ENCODE measurements at regions not wholly inside any gene's neighbourhood (a gene's known extent, or its start where the extent isn't known, plus 50 kb on each side); places are given as distances from the start of the nearest gene placed in this dataset.

DNA sequence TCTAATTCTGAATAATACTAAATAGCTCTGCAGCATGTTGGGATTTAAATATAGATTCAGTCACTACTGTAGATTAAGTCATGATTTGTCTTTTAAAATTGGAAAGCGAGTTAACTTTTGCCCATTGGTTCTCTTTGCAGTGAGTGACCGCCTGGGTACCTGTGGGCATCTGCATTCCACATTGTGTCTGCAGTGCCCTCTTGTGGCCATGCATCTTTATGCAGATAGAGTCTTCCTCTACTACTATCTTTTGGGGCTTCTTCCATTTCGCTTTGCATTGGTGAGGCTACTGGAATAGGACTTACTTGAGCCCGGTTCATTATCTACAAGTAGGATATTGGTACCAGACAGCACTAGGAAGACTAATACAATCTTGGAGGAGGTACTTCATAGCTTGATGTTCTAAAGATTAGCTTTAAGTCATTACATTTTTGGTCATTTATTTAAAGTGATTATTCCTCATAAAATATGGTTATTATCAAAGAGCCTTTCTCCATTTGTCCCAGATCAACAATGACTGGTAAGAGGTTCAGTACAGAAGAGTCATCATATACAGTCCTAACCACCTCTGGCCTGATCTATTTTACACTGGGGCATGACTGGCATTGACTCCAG is 203.0 kb downstream of the SOCS6 start:
- DNase-seq (ENCODE audit: insufficient read length, low spot score) = peak; percentile 7
- TF ChIP-seq POLR2A (IDR thresholded peaks at IDR 0.05; ENCODE audit: low read depth, low read length) = no peak
- peak; percentile 93 for FAIRE-seq

GRCh38 chr18:70489986-70490933 is 201.4 kb downstream of the SOCS6 start:
- DNase-seq (ENCODE audit: insufficient read length, low spot score) (no peak), FAIRE-seq (peak; percentile 65)

DNA sequence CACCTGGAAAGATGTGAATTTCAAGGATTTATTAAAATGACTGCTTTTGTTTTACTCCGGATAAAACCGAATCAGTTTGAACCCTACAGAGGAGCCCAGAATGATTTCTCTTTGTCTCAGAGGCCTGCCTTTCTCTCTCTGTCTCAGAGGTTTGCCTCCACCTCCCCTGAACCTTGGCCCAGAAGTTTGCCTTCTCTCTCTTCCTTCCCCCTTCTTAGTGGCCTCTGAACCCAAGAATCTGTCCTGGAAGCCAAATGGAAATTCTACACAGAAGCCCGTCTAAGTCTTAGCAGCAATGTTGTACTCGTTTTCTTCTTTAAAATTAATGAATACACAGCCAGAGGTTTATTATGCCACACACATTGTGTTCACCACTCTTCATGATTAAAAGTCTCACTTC is 200.7 kb downstream of the SOCS6 start:
- DNase-seq (ENCODE audit: insufficient read length, low spot score) = no peak

More at GRCh38 chr18:70489986-70490933, 201.4 kb downstream of the SOCS6 start:
- TF ChIP-seq POLR2A (IDR thresholded peaks at IDR 0.05; ENCODE audit: low read depth, low read length) = no peak

DNA sequence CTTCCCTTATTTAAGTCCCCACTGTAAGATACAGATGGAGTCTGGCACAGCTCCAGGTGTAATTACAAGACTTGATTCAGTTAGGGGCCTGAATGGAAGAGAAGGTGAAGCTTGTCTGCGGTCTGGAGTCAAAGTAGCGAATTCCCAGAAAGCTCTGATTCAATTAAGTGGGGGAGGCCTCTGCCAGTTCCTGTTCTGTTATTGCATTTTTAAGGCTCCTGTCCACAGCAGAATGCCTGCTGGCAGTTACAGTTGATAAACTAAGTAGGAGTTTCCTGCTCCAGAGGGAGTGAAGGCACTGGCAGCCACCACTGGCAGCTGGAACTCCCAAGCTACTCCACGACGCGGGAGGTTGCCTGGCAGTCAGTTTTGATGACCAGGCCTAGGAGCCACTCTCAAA is 181.1 kb downstream of the SOCS6 start:
- DNase-seq (ENCODE audit: insufficient read length, low spot score) (no peak), FAIRE-seq (no peak)
- no peak for TF ChIP-seq POLR2A (IDR thresholded peaks at IDR 0.05; ENCODE audit: low read depth, low read length)

More for the DNA sequence above, 200.7 kb downstream of the SOCS6 start:
- no peak for FAIRE-seq
- no peak for TF ChIP-seq POLR2A (IDR thresholded peaks at IDR 0.05; ENCODE audit: low read depth, low read length)

DNA sequence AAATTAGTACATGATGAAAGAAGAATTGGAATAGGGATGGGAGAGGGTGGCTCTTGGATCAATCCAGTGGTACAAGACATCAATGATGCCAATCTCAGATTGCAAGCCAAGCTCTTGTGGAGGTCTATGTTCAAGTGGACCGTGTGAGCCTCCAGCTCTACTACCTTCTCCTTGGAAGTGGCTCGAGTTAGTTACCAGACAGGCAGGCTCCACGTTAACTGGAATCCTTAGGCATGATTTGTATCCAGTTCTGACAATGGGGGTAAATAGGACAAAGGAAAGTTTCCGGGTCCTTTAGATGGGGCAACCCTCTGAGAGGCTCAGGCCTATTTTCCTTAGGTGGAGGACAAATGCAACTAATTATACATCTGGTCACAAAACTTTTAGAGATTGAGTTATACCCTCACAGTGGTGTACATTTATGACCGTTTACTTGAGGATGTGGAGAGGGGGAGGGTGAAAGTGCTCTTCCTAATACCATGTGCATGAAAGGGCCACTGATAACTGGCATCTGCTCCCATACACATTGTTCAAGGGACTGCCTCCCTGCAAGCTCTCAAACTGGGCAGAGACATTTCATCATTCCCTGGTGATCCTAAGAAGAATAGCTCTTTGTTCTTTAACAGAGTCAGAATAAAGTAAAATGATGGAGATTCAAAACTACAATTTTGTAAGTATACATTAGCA is 180.2 kb downstream of the SOCS6 start:
- FAIRE-seq (no peak), DNase-seq (ENCODE audit: insufficient read length, low spot score) (no peak)
- no peak for TF ChIP-seq POLR2A (IDR thresholded peaks at IDR 0.05; ENCODE audit: low read depth, low read length)

GRCh38 chr18:70464343-70465114 is 175.7 kb downstream of the SOCS6 start:
- peak; percentile 54 for DNase-seq (ENCODE audit: insufficient read length, low spot score)
- TF ChIP-seq POLR2A (IDR thresholded peaks at IDR 0.05; ENCODE audit: low read depth, low read length) = no peak
- FAIRE-seq = no peak

DNA sequence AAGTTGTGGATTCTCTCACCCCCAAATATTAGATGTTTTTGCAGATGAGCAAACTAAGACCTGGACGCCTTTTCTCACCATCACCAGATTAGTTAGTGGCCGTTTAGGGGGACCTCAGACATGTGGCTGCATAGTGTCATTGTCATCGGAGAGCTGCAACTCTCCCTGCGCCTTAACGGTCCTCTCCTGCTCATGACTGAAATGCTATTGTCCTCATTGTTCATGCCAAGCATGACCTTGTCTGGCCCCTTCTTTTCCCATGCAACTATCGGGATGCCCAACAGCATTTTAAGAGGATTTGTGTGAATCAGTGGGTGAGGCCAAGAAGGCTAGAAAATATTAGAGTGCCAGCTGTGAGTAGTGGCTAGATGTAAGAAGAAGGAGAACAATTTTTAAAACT is 174.2 kb downstream of the SOCS6 start:
- no peak for FAIRE-seq
- no peak for DNase-seq (ENCODE audit: insufficient read length, low spot score)
- TF ChIP-seq POLR2A (IDR thresholded peaks at IDR 0.05; ENCODE audit: low read depth, low read length) = no peak

- DNase-seq (ENCODE audit: insufficient read length, low spot score) = no peak
- no peak for FAIRE-seq
- no peak for TF ChIP-seq POLR2A (IDR thresholded peaks at IDR 0.05; ENCODE audit: low read depth, low read length)
Observed at GRCh38 chr18:70462078-70462439, 173.2 kb downstream of the SOCS6 start.

DNA sequence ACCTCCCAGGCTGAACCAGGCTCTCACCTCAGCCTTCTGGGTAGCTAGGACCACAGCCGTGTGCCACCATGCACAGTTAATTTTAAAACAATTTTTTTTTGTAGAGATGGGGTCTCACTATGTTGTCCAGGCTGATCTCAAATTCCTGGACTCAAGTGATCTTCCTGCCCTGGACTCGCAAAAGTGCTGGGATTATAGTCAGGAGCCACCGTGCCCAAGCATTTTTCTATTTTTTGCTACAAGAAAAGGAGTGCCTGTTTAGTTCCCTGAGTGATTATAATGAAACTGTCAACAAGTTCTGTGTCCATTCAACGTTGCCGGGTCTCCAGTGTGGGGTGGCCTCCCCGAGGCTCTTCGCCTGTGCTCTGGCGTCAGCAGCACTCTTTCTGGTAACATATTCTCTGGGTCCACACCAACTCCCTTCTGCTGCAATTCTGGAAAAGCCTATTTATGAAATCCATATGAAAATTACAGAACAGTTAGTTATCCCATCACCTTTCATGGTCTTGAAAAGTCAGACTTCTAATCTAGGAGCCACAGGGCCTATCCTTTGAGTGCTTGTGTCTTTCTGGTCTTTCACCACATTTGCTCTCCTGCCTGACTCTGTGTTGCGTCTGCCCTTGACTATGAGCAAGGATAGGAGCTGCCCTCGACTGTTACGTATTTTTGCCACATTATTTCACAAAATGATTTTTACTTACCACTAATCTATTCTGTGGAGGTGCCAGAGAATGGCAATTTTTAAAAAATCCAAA is 172.7 kb downstream of the SOCS6 start:
- no peak for FAIRE-seq
- TF ChIP-seq POLR2A (IDR thresholded peaks at IDR 0.05; ENCODE audit: low read depth, low read length) = no peak
- no peak for DNase-seq (ENCODE audit: insufficient read length, low spot score)

- no peak for FAIRE-seq
- TF ChIP-seq POLR2A (IDR thresholded peaks at IDR 0.05; ENCODE audit: low read depth, low read length) = no peak
Observed at GRCh38 chr18:70459731-70460130, 170.9 kb downstream of the SOCS6 start.

DNA sequence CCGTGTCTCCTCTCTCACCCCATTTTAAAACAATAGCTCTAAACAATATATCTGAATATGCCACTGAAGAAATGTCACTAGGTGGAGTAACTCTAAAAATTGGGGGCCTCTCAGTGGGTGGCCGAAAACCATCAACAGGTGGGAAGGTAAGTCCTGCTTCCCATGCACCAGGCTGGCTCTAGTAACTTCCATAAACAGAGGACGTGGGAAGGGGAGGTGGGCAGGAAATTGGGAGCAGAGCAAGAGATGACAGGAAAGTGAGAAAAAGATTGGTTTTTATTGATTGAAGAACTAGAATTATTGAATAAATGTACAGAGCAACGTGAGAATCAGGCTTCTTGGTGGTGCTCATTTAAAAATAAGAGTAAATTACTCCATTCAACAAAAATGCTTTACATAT is 170.4 kb downstream of the SOCS6 start:
- no peak for TF ChIP-seq POLR2A (IDR thresholded peaks at IDR 0.05; ENCODE audit: low read depth, low read length)
- FAIRE-seq (no peak), DNase-seq (ENCODE audit: insufficient read length, low spot score) (no peak)

More at GRCh38 chr18:70459731-70460130, 170.9 kb downstream of the SOCS6 start:
- DNase-seq (ENCODE audit: insufficient read length, low spot score) = no peak

GRCh38 chr18:70457788-70458187 is 168.9 kb downstream of the SOCS6 start:
- no peak for TF ChIP-seq POLR2A (IDR thresholded peaks at IDR 0.05; ENCODE audit: low read depth, low read length)
- no peak for FAIRE-seq
- DNase-seq (ENCODE audit: insufficient read length, low spot score) = no peak

GRCh38 chr18:70457223-70457622 is 168.4 kb downstream of the SOCS6 start:
- DNase-seq (ENCODE audit: insufficient read length, low spot score) (no peak), FAIRE-seq (no peak)
- no peak for TF ChIP-seq POLR2A (IDR thresholded peaks at IDR 0.05; ENCODE audit: low read depth, low read length)

All from H54 (cell line).